Transverse colon (tissue), 4 donors: ENCODE measurements at regions not wholly inside any gene's neighbourhood (a gene's known extent, or its start where the extent isn't known, plus 50 kb on each side); places are given as distances from the start of the nearest gene placed in this dataset.

Experiments used
- DNase-seq: peaks from one replicate; pipeline ENCODE4 v3.0.0-alpha.2; 2019
- H3K27ac ChIP-seq, 4 donors: fragments of 200-600 bp; sonication (generic); 2 replicates each; pipeline ENCODE4 v1.5.1; 2016 to 2018; ENCODE audit warnings: inconsistent platforms in 4 of 4
- H3K27me3 ChIP-seq: fragments of 200-600 bp; sonication (generic); 2 replicates; pipeline ENCODE4 v1.5.1; 2017; ENCODE audit warnings: inconsistent platforms
- H3K36me3 ChIP-seq, 4 donors: fragments of 200-600 bp; sonication (generic); 2 replicates each; pipeline ENCODE4 v1.5.1; 2017 to 2019; ENCODE audit warnings: inconsistent platforms in 4 of 4
- H3K4me1 ChIP-seq, 4 donors: fragments of 200-600 bp; sonication (generic); 2 replicates each; pipeline ENCODE4 v1.5.1; 2017 to 2020; ENCODE audit warnings: inconsistent platforms in 4 of 4
- H3K4me3 ChIP-seq, 4 donors: fragments of 200-600 bp; sonication (generic); 1 replicate in 1 of 4; 2 replicates in 3 of 4; pipeline versions ENCODE4 v1.5.1 to v1.6.1; 2017 to 2019; ENCODE audit warnings: inconsistent platforms in 4 of 4
- H3K9me3 ChIP-seq, 2 donors: fragments of 200-600 bp; sonication (generic); 2 replicates each; pipeline ENCODE4 v1.5.1; 2017 to 2019; ENCODE audit warnings: inconsistent platforms in 2 of 2
- EP300 ChIP-seq: sonication (generic); formaldehyde crosslinking; IDR thresholded peaks from one replicate; pipeline ENCODE4 v1.6.1; 2017; ENCODE audit warnings: antibody characterized with exemption, low read depth
- POLR2A ChIP-seq: fragments of 450-650 bp; IDR thresholded peaks from one replicate; pipeline ENCODE4 v1.6.1; 2016; ENCODE audit warnings: antibody characterized with exemption, mild to moderate bottlenecking, moderate library complexity
- POLR2AphosphoS5 ChIP-seq, 3 donors: sonication (generic); formaldehyde crosslinking; IDR thresholded peaks; one replicate each; pipeline ENCODE4 v1.6.1; 2016; ENCODE audit warnings: antibody characterized with exemption in 3 of 3
- WGBS, 2 donors: methylation state at CpG; one replicate each; pipeline ENCODE4 v1.1.5; 2018; ENCODE audit warnings: low coverage in 1 of 2; 5-methylcytosine and 5-hydroxymethylcytosine counted together
- in situ Hi-C, 4 donors: fragments of 200-750 bp; cut with MboI; loops; one replicate each; pipeline versions ENCODE4 v1.15.0 to v1.15.1; 2017; ENCODE audit warnings: low sequenced_read_pairs in 3 of 4, low pct_ligation_motif_present in 1 of 4, low pct_unique_long_range_greater_than_20kb in 1 of 4
- intact Hi-C: fragments of 100-400 bp; cut with DNase I; formaldehyde crosslinking; loops from one replicate; pipeline ENCODE4 v1.15.1; 2023; ENCODE audit warnings: low total_unique reads
- TF ChIP-seq, protein P1 (sequence below), 5 experiments: fragments of 200-600 bp in 3 of 5; fragments of 450-650 bp in 2 of 5; sonication (generic) in 3 of 5; IDR thresholded peaks; 1 replicate in 2 of 5; 2 replicates in 3 of 5; pipeline ENCODE4 v1.5.1; 2016 to 2017; ENCODE audit warnings: antibody characterized with exemption in 5 of 5, inconsistent platforms in 3 of 5, mild to moderate bottlenecking in 2 of 5, moderate library complexity in 1 of 5

DNA sequence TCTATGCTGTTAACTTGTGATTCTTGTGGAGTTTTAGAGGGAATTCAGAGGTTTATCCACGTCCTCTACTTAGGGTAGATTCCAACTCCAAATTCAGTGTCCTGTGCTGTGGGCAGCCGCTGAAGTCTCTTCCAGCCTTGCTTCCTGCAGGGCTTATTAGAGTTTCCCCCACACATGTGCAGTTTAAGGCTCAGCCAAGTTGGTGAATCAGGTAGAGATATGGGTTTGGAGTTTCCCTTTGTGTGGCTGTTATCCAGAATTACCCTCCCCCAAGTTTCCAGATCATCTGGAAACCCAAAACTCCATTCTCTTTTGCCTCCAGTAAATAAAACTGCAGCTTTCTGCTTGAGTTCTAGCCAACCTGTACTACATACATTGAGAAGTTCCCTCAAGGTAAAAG is 853.7 kb downstream of the GALC start:
- Histone ChIP-seq H3K4me3 (no peak overlapping the region), H3K27ac (no peak overlapping the region), H3K36me3 (no peaks in the 10 kb centered on the region), H3K27me3 (no peaks in the 10 kb centered on the region), H3K9me3 (no peaks in the 10 kb centered on the region), H3K4me1 (peaks cover 0 to 3% (median 0%) of the 10 kb centered on the region in 4 donors)
- intact Hi-C loops (no loop called here), in situ Hi-C loops (no loop called here)
- TF ChIP-seq EP300 (no peak), POLR2AphosphoS5 (IDR thresholded peaks at IDR 0.05) (no peak), POLR2A (no peak)
- TF ChIP-seq, protein P1, sequence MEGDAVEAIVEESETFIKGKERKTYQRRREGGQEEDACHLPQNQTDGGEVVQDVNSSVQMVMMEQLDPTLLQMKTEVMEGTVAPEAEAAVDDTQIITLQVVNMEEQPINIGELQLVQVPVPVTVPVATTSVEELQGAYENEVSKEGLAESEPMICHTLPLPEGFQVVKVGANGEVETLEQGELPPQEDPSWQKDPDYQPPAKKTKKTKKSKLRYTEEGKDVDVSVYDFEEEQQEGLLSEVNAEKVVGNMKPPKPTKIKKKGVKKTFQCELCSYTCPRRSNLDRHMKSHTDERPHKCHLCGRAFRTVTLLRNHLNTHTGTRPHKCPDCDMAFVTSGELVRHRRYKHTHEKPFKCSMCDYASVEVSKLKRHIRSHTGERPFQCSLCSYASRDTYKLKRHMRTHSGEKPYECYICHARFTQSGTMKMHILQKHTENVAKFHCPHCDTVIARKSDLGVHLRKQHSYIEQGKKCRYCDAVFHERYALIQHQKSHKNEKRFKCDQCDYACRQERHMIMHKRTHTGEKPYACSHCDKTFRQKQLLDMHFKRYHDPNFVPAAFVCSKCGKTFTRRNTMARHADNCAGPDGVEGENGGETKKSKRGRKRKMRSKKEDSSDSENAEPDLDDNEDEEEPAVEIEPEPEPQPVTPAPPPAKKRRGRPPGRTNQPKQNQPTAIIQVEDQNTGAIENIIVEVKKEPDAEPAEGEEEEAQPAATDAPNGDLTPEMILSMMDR (IDR thresholded peaks at IDR 0.05) = no peak
- no peak for DNase-seq
- 61% methylated on average over 2 of the region's 2 CpGs; no CpG with 5 or more reads in 1 of the 2 donors for WGBS, 2 donors

DNA sequence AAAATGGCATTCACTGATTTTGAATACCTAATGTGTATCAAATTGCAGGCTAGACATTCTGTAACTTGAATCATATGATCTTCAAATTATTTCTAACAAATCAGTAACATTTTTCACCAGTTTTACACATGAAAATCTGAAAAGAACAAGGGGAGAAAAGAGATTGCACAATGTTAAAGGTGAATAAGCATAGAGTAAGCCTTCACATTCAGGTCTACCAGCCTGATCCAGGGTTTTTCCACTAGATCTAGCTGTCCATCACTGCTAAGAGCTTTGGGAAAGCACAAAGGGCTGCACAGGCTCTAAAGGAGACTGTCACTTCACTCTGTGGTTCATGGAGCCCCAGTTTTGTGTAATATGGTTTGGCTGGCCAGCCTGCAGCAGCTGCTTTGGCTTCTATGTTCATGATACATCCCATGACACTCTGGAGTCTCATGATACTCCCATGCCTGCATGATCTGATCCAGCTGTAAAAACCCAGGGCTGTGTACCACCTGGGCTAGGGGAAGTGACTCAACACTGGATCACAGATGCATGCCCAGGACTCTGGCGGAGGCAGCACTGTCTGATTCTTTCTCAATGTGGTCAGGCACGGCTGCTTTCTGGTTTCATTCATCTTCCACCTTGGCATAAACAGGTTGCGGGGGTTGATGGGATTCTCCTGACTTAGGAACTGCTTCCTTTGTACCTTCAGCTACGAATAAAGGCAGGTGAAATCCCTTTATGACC is 859.7 kb downstream of the GALC start:
- intact Hi-C loops (no loop called here), in situ Hi-C loops (no loop called here)
- H3K36me3 ChIP-seq = no peaks in the 10 kb centered on the region
- H3K4me1 ChIP-seq = no peaks in the 10 kb centered on the region
- H3K27ac ChIP-seq = no peak overlapping the region
- no peak overlapping the region for H3K4me3 ChIP-seq
- no peaks in the 10 kb centered on the region for H3K27me3 ChIP-seq
- DNase-seq = no peak
- TF ChIP-seq EP300 (no peak), POLR2A (no peak), POLR2AphosphoS5 (IDR thresholded peaks at IDR 0.05) (no peak)
- TF ChIP-seq, protein P1 (IDR thresholded peaks at IDR 0.05) = no peak
- WGBS, 2 donors = 60% methylated on average over 4 of the region's 4 CpGs; no CpG with 5 or more reads in 1 of the 2 donors
- H3K9me3 ChIP-seq = no peaks in the 10 kb centered on the region

DNA sequence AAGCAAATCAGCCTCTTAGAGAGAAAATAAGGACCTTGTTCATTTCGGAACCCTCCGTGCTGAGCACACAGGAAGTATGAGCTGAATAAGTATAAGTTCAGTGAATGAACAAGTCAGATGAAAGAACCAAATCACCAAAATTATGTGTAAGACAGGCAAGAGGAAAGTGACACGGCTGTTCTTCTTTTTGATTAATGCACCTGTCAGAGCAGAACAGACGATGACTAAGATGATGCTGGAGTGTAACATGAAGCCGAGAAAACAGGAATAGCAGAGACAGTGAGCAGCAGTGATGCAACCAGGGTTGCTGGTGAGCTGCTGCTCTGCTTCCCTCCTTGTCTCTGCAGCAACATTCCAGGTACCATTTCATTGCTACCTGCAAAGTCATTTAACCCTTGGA is 861.1 kb downstream of the GALC start:
- TF ChIP-seq POLR2A = no peak
- no peak for TF ChIP-seq POLR2AphosphoS5 (IDR thresholded peaks at IDR 0.05)
- TF ChIP-seq EP300 = no peak
- TF ChIP-seq, protein P1 (IDR thresholded peaks at IDR 0.05) = no peak
- 55 to 61% methylated on average over 4 to 5 of the region's 5 CpGs for WGBS, 2 donors
- intact Hi-C loops = no loop called here

DNA sequence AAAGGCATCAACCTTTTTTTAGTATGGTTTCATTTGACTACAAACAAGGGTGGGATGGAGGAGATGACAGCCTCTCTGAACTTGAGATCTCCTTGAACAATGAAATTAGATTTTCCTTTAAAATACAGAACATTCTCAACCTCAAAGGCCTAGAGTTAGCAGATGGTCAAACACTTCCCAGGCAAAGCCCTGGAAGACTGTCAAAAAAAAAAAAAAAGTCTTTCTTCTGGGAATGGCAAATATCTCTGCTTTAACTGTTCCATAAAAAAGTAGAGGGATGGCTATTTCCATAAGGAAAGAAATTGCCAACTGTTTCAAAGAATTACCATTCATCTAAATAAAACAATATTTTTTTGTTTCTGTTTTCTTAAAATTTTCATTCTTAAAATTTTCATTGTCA is 870.8 kb downstream of the GALC start:
- no peaks in the 10 kb centered on the region for H3K4me1 ChIP-seq
- in situ Hi-C loops = no loop called here
- peaks cover 0 to 3% of the 10 kb centered on the region in 2 donors for H3K9me3 ChIP-seq
- H3K4me3 ChIP-seq = no peak overlapping the region
- no peaks in the 10 kb centered on the region for H3K27me3 ChIP-seq
- H3K36me3 ChIP-seq = no peaks in the 10 kb centered on the region
- TF ChIP-seq POLR2A = no peak
- H3K27ac ChIP-seq = no peak overlapping the region
- intact Hi-C loops = loop anchor here (5.0 kb wide), 1 partner anchor 150 kb away; no protein-coding TSS in a partner anchor
- no peak for DNase-seq

More for the DNA sequence above, 861.1 kb downstream of the GALC start:
- DNase-seq = no peak
- Histone ChIP-seq H3K9me3 (no peaks in the 10 kb centered on the region), H3K4me1 (no peaks in the 10 kb centered on the region), H3K36me3 (no peaks in the 10 kb centered on the region), H3K27ac (no peak overlapping the region), H3K27me3 (no peaks in the 10 kb centered on the region), H3K4me3 (no peak overlapping the region)
- in situ Hi-C loops = no loop called here

DNA sequence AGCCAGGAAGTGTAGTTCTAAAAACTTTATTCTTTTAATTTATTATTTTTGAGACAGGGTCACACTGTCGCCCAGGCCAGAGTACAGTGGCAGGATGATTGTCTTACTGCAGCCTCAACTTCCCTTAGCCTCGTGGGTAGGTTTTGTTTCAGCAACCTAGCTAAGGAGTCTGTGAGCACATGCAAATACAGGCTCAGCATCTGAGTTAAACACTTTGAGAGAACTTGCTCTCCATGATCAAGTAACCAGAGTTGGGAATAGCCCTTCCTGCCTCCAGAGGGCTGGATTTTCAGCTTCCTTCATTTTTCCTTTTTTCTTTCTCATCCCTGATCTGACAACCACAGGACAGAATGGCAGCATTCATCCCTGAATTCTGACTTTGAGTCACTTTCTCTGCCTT is 871.3 kb downstream of the GALC start:
- no peak for DNase-seq
- intact Hi-C loops = loop anchor here (5.0 kb wide), 1 partner anchor 151 kb away; no protein-coding TSS in a partner anchor
- in situ Hi-C loops = no loop called here

More for the DNA sequence above, 871.3 kb downstream of the GALC start:
- 33 to 65% methylated on average over 2 of the region's 2 CpGs for WGBS, 2 donors
- no peak for TF ChIP-seq POLR2A
- TF ChIP-seq POLR2AphosphoS5 (IDR thresholded peaks at IDR 0.05) = no peak
- TF ChIP-seq, protein P1 (IDR thresholded peaks at IDR 0.05) = no peak
- TF ChIP-seq EP300 = no peak
- Histone ChIP-seq H3K9me3 (peaks cover 0 to 3% of the 10 kb centered on the region in 2 donors), H3K27ac (no peak overlapping the region), H3K36me3 (no peaks in the 10 kb centered on the region), H3K4me1 (no peaks in the 10 kb centered on the region), H3K27me3 (no peaks in the 10 kb centered on the region), H3K4me3 (no peak overlapping the region)
